ENCODE measurements at regions not wholly inside any gene's neighbourhood (a gene's known extent, or its start where the extent isn't known, plus 50 kb on each side); places are given as distances from the start of the nearest gene placed in this dataset.

GRCh38 chr9:78664370-78664769, 367.4 kb downstream of the PSAT1 start:
- peaks cover 16% of the 10 kb centered on the region for H3K4me1 ChIP-seq (ENCODE audit: insufficient read depth)
- H4K20me1 ChIP-seq (ENCODE audit: insufficient read depth): no peaks in the 10 kb centered on the region
- no peak for DNase-seq
- H3F3A ChIP-seq (ENCODE audit: insufficient read depth): peaks cover 7% of the 10 kb centered on the region; the same call in 1 of the 2 replicates
- no peaks in the 10 kb centered on the region for H3K36me3 ChIP-seq (ENCODE audit: low read depth)
- TF ChIP-seq EZH2phosphoT487 (IDR thresholded peaks at IDR 0.05; ENCODE audit: insufficient read depth, low read depth): no peak
- no peak for TF ChIP-seq EZH2 (IDR thresholded peaks at IDR 0.05; ENCODE audit: insufficient read depth, poor library complexity, severe bottlenecking)
- in situ Hi-C loops (cut with MboI): no loop called here
- H3K79me2 ChIP-seq (ENCODE audit: insufficient read depth): no peaks in the 10 kb centered on the region
- WGBS, 2 experiments (ENCODE audit: low coverage in 1 of 2, low lambda C conversion rate in 2 of 2, missing lambda C conversion rate in 2 of 2): 75 to 86% methylated on average over 2 of the region's 2 CpGs
- H2AFZ ChIP-seq: no peak overlapping the region
- no peaks in the 10 kb centered on the region for H3K27me3 ChIP-seq (replicated peaks; ENCODE audit: insufficient read depth)
- no peak overlapping the region for H3K4me2 ChIP-seq (ENCODE audit: unreplicated experiment)
- H3K9me3 ChIP-seq (ENCODE audit: low read depth): no peaks in the 10 kb centered on the region
- H3K27ac ChIP-seq: no peak overlapping the region
- no peak overlapping the region for H3K4me3 ChIP-seq
- no peak overlapping the region for H3K9ac ChIP-seq
- H3K9me2 ChIP-seq (ENCODE audit: insufficient read depth): no peaks in the 10 kb centered on the region

GRCh38 chr9:78666818-78667414, 370.0 kb downstream of the PSAT1 start:
- Histone ChIP-seq H3K79me2 (ENCODE audit: insufficient read depth) (no peaks in the 10 kb centered on the region), H3K9ac (no peak overlapping the region), H3K27ac (peak overlapping the region; percentile 3; the same call in 1 of the 2 replicates), H2AFZ (no peak overlapping the region), H3F3A (ENCODE audit: insufficient read depth) (peaks cover 7% of the 10 kb centered on the region; the same call in 1 of the 2 replicates), H3K4me2 (ENCODE audit: unreplicated experiment) (no peak overlapping the region), H3K9me2 (ENCODE audit: insufficient read depth) (no peaks in the 10 kb centered on the region), H3K4me3 (0 out of 2 replicates have a peak overlapping the region, but pooled peaks have one; percentile 4), H3K27me3 (replicated peaks; ENCODE audit: insufficient read depth) (no peaks in the 10 kb centered on the region), H4K20me1 (ENCODE audit: insufficient read depth) (no peaks in the 10 kb centered on the region), H3K9me3 (ENCODE audit: low read depth) (no peaks in the 10 kb centered on the region), H3K4me1 (ENCODE audit: insufficient read depth) (peaks cover 16% of the 10 kb centered on the region), H3K36me3 (ENCODE audit: low read depth) (no peaks in the 10 kb centered on the region)
- TF ChIP-seq EZH2 (IDR thresholded peaks at IDR 0.05; ENCODE audit: insufficient read depth, poor library complexity, severe bottlenecking): no peak
- WGBS, 2 experiments (ENCODE audit: low coverage in 1 of 2, low lambda C conversion rate in 2 of 2, missing lambda C conversion rate in 2 of 2): 13 to 18% methylated on average over 4 of the region's 4 CpGs
- peak; percentile 77 for DNase-seq
- in situ Hi-C loops (cut with MboI): no loop called here

GRCh38 chr9:78668148-78668832, 371.4 kb downstream of the PSAT1 start:
- WGBS, 2 experiments (ENCODE audit: low coverage in 1 of 2, low lambda C conversion rate in 2 of 2, missing lambda C conversion rate in 2 of 2): 49 to 60% methylated on average over 4 of the region's 4 CpGs
- Histone ChIP-seq H3K9me2 (ENCODE audit: insufficient read depth) (no peaks in the 10 kb centered on the region), H3K4me1 (ENCODE audit: insufficient read depth) (peaks cover 16% of the 10 kb centered on the region), H2AFZ (no peak overlapping the region), H3K9me3 (ENCODE audit: low read depth) (no peaks in the 10 kb centered on the region), H3F3A (ENCODE audit: insufficient read depth) (peaks cover 7% of the 10 kb centered on the region; the same call in 1 of the 2 replicates), H3K4me3 (no peak overlapping the region), H3K27me3 (replicated peaks; ENCODE audit: insufficient read depth) (no peaks in the 10 kb centered on the region), H4K20me1 (ENCODE audit: insufficient read depth) (no peaks in the 10 kb centered on the region), H3K4me2 (ENCODE audit: unreplicated experiment) (no peak overlapping the region), H3K9ac (no peak overlapping the region), H3K27ac (no peak overlapping the region), H3K36me3 (ENCODE audit: low read depth) (no peaks in the 10 kb centered on the region), H3K79me2 (ENCODE audit: insufficient read depth) (no peaks in the 10 kb centered on the region)
- in situ Hi-C loops (cut with MboI): no loop called here
- TF ChIP-seq EZH2phosphoT487 (IDR thresholded peaks at IDR 0.05; ENCODE audit: insufficient read depth, low read depth) (no peak), EZH2 (IDR thresholded peaks at IDR 0.05; ENCODE audit: insufficient read depth, poor library complexity, severe bottlenecking) (no peak)
- no peak for DNase-seq

GRCh38 chr9:78669591-78669990, 372.7 kb downstream of the PSAT1 start:
- no peaks in the 10 kb centered on the region for H4K20me1 ChIP-seq (ENCODE audit: insufficient read depth)
- in situ Hi-C loops (cut with MboI): no loop called here
- H3K36me3 ChIP-seq (ENCODE audit: low read depth): no peaks in the 10 kb centered on the region
- no peak overlapping the region for H3K9ac ChIP-seq
- TF ChIP-seq EZH2phosphoT487 (IDR thresholded peaks at IDR 0.05; ENCODE audit: insufficient read depth, low read depth): no peak
- no peak for TF ChIP-seq EZH2 (IDR thresholded peaks at IDR 0.05; ENCODE audit: insufficient read depth, poor library complexity, severe bottlenecking)
- peaks cover 16% of the 10 kb centered on the region for H3K4me1 ChIP-seq (ENCODE audit: insufficient read depth)
- no peak overlapping the region for H3K27ac ChIP-seq
- peaks cover 7% of the 10 kb centered on the region; the same call in 1 of the 2 replicates for H3F3A ChIP-seq (ENCODE audit: insufficient read depth)
- H3K4me3 ChIP-seq: no peak overlapping the region
- DNase-seq: no peak
- H3K9me2 ChIP-seq (ENCODE audit: insufficient read depth): no peaks in the 10 kb centered on the region
- no peaks in the 10 kb centered on the region for H3K9me3 ChIP-seq (ENCODE audit: low read depth)
- no peak overlapping the region for H3K4me2 ChIP-seq (ENCODE audit: unreplicated experiment)
- no peaks in the 10 kb centered on the region for H3K79me2 ChIP-seq (ENCODE audit: insufficient read depth)
- no peaks in the 10 kb centered on the region for H3K27me3 ChIP-seq (replicated peaks; ENCODE audit: insufficient read depth)
- H2AFZ ChIP-seq: no peak overlapping the region
- 74 to 75% methylated on average over 7 of the region's 7 CpGs for WGBS, 2 experiments (ENCODE audit: low coverage in 1 of 2, low lambda C conversion rate in 2 of 2, missing lambda C conversion rate in 2 of 2)

Measured in GM23248 (cell line).